Natural killer cell treated with Interleukin-12 subunit alpha and Interleukin-12 subunit beta and Interleukin-15 and Interleukin-18, amount 100 ng/mL, for 72 hours (primary cell): ENCODE measurements at regions not wholly inside any gene's neighbourhood (a gene's known extent, or its start where the extent isn't known, plus 50 kb on each side); places are given as distances from the start of the nearest gene placed in this dataset.

Experiments used
- ATAC-seq, 2 donors: fragments of 150-1000 bp; cut with Tn5 transposase in 1 of 2; sonication (Bioruptor Pico), chemical (Tn5 transposase) in 1 of 2; 2 replicates each; pipeline ENCODE4 v1.10.0; 2021
- DNase-seq: peaks from one replicate; pipeline ENCODE4 v3.0.0; 2022; ENCODE audit warnings: low spot score
- H3K27ac Mint-ChIP-seq, 2 donors: 1 replicate in 1 of 2; 2 replicates in 1 of 2; pipeline ENCODE4 v1.8.0; 2022; ENCODE audit warnings: mixed read lengths in 2 of 2, mild to moderate bottlenecking in 1 of 2, moderate library complexity in 1 of 2
- H3K27me3 Mint-ChIP-seq, 2 donors: 1 replicate in 1 of 2; 2 replicates in 1 of 2; pipeline ENCODE4 v1.8.0; 2022; ENCODE audit warnings: mixed read lengths in 2 of 2
- H3K36me3 Mint-ChIP-seq: one replicate; pipeline ENCODE4 v1.8.0; 2022; ENCODE audit warnings: mixed read lengths
- H3K4me1 Mint-ChIP-seq, 2 donors: 1 replicate in 1 of 2; 2 replicates in 1 of 2; pipeline ENCODE4 v1.8.0; 2022; ENCODE audit warnings: low read depth in 2 of 2, mixed read lengths in 2 of 2, mild to moderate bottlenecking in 1 of 2
- H3K4me3 Mint-ChIP-seq: one replicate; pipeline ENCODE4 v1.8.0; 2022; ENCODE audit warnings: mixed read lengths
- H3K9me3 Mint-ChIP-seq: 2 replicates; pipeline ENCODE4 v1.8.0; 2022; ENCODE audit warnings: mixed read lengths

DNA sequence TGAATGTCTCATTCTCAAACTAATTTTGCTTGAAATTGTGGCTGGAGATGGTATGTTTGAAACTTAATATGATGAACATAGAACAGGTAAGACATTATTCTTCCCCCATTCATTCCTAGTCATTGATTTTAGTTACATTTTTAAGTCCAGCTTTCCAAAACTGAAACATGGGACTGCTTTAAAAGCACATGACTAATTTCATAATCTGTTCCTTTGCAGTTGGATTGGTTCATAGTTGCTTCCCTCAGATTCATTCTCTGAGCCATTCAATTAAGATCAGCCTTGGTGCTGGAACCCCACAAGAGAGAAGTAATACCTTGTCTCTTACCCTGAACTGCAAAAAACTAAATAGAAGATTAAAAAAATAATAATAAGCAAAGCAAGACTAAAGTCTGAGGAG is 87.5 kb upstream of the TGFBR2 start:
- Mint-ChIP-seq H3K36me3 (no peaks in the 10 kb centered on the region), H3K4me1 (peaks cover 4 to 13% of the 10 kb centered on the region in 2 donors), H3K9me3 (no peaks in the 10 kb centered on the region), H3K27ac (no peak overlapping the region), H3K27me3 (no peaks in the 10 kb centered on the region), H3K4me3 (no peak overlapping the region)
- no peak for DNase-seq
- ATAC-seq: no peak

DNA sequence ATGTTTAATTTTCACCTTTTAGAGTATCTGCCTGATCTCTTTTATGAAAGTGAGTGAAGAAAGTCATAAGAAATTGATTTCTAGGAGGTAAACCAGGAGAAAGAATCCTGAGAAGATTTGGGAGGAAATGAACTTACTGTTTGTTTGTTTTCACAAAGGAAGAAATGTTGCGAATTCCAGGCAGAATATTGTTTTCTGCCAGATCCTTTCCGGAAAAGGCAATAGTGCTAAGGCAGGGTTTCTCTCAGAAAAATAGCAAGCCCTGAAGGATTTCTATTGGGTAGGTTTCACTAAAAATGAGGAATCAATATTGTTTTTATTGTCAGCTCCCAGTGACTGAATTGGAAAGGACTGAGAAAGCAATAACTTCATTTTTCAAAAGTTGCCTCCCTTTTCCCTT is 85.7 kb upstream of the TGFBR2 start:
- no peak for DNase-seq
- H3K27me3 Mint-ChIP-seq: peaks cover 0 to 2% of the 10 kb centered on the region in 2 donors
- H3K27ac Mint-ChIP-seq: no peak overlapping the region
- H3K36me3 Mint-ChIP-seq: no peaks in the 10 kb centered on the region
- no peaks in the 10 kb centered on the region for H3K9me3 Mint-ChIP-seq
- no peak for ATAC-seq
- H3K4me1 Mint-ChIP-seq: peaks cover 10 to 18% of the 10 kb centered on the region in 2 donors
- no peak overlapping the region for H3K4me3 Mint-ChIP-seq

DNA sequence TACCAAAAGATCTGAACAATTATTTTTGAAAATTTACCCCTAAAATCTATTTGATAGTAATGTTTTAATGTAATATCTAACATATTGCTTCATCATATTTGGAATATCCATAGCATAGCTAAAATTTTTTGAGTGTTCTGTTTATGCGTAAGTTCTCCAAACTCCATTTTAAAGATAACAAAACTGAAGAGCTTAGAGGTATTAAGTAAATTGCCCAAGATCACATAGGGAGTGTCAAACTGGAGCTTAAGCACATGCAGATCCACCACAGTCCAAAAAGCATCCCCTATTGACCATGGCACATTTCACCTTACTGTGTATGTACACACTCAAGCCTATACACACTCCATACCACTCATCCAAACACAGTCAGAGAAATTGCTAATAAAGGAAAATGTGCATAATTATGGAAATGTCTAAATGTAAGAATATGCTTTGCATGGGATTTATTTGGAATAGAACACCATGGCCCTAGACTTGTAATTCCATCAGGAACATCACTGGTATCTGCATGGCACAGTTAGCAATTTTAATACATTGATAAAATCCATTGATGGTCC is 85.2 kb upstream of the TGFBR2 start:
- H3K27ac Mint-ChIP-seq: no peak overlapping the region
- ATAC-seq: no peak
- peaks cover 2 to 4% of the 10 kb centered on the region in 2 donors for H3K27me3 Mint-ChIP-seq

DNA sequence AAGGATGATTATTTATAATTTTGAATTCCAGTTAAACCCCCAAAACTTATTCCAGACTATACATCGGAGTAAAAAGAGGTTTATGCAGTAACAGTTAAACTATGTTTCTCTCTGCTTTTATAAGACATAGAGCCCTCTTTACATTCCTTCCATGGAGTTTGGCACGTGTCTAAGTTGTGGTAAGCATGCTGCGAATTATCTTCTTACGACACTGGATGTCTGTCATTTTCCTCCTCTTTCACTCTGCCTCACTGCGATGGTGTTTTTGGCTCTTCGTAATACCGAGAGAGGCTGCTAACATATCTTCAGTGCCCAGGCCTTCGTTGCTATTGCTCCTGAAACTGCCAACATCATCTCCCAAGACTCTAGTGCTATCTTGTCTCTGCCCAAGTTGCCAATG is 83.9 kb upstream of the TGFBR2 start:
- Mint-ChIP-seq H3K9me3 (no peaks in the 10 kb centered on the region), H3K27ac (no peak overlapping the region), H3K27me3 (peaks cover 4 to 8% of the 10 kb centered on the region in 2 donors), H3K4me1 (peaks cover 9 to 17% of the 10 kb centered on the region in 2 donors), H3K4me3 (no peak overlapping the region), H3K36me3 (no peaks in the 10 kb centered on the region)
- ATAC-seq (no peak), DNase-seq (no peak)

More for the DNA sequence above, 85.2 kb upstream of the TGFBR2 start:
- Mint-ChIP-seq H3K9me3 (no peaks in the 10 kb centered on the region), H3K4me3 (no peak overlapping the region), H3K36me3 (no peaks in the 10 kb centered on the region), H3K4me1 (peaks cover 10 to 18% of the 10 kb centered on the region in 2 donors)
- no peak for DNase-seq

DNA sequence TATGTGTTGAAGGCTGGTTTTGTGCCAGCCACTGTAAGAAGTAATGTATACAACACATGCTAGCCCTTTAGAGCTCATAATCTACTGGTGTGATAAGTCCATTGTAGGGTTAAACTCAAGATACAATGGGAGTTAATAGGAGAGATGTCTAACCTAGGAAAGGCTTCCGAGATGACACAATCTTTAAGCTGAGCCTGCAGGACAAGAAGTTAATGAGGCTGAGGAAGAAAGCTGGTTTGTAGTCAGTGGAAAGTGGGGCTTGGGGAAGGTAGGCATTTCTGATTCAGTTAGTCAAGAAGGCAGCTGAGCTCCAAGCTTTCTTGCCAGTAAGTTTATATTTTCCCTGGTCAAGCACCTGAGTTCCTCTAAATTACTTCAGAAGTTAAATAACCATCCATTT is 83.0 kb upstream of the TGFBR2 start:
- Mint-ChIP-seq H3K4me1 (peaks cover 6 to 11% of the 10 kb centered on the region in 2 donors), H3K27ac (no peak overlapping the region), H3K36me3 (no peaks in the 10 kb centered on the region), H3K4me3 (no peak overlapping the region), H3K27me3 (peaks cover 4 to 8% of the 10 kb centered on the region in 2 donors), H3K9me3 (no peaks in the 10 kb centered on the region)
- DNase-seq: no peak
- ATAC-seq: no peak

DNA sequence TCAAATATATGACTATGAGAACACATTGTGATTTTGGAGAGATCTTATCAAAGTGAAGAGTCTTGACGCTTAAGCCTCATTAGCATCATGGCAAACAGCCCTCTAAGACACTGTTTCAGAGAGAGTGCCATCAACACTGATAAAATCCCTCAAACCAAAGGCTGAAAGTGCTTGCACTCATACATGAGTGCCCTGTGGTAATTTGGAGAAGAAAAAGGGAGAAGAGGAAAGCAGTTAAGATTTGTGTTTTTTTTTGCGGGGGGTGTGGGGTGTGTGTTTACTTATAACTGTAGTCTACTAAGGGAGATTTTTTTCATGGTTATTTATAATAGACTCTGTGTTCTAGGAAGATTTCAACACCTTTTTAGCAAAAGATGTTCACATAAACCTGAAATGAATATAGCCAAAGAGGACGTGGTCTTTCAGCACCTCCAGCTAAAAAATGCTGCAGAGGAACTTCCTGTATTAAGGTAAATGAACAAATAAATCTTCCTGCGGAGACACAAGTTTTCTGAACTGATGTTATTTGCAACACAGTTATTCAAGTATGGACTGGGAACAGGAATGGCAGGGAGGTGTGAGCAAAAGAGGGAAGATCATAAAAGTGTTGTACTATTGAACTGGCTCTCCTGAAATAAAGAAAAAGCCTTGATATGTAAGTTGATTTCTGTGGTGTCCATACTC is 81.9 kb upstream of the TGFBR2 start:
- Mint-ChIP-seq H3K4me1 (peaks cover 6% of the 10 kb centered on the region in 2 donors), H3K27me3 (peaks cover 4 to 8% of the 10 kb centered on the region in 2 donors), H3K36me3 (no peaks in the 10 kb centered on the region), H3K4me3 (no peak overlapping the region), H3K27ac (no peak overlapping the region), H3K9me3 (no peaks in the 10 kb centered on the region)
- DNase-seq: no peak
- no peak for ATAC-seq

DNA sequence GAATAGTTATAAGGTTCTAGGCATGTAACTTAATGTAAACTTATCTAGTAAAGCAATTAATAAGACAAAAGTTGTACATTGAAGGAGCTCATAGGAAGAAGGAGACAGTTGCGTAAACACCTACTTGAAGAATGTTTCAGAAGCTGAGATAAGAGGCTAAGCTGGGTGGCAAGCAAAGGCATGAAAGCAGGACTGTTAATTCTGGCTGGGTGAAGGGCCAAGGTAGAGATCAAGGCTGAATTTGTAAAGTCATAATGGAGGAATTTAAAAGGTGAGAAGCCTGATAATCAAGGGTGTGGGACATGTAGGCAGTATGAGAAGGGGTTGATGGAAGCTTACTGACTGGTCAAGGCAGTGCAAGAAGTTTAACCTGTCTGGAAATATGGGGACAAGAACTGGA is 80.4 kb upstream of the TGFBR2 start:
- no peak for ATAC-seq

DNA sequence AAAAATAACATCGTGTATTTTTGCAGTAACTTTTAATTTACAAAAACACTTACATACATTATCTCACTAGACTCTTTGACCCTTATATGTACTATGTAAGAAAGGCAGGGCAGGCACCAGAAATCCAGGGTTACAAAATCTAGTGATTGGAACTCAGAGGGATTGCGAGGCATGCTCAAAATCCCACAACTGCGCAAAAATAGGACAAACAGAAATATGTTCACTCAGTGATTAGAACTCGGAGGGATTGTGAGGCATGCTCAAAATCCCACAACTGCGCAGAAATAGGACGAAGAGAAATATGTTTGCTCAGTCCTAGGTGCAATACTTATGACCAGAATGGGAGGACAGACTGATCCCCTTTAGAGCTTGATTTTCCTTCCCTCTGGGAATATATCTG is 79.2 kb upstream of the TGFBR2 start:
- Mint-ChIP-seq H3K4me1 (peaks cover 6% of the 10 kb centered on the region in 2 donors), H3K27ac (no peak overlapping the region), H3K36me3 (no peaks in the 10 kb centered on the region), H3K27me3 (peaks cover 4 to 8% of the 10 kb centered on the region in 2 donors), H3K9me3 (no peaks in the 10 kb centered on the region), H3K4me3 (no peak overlapping the region)
- no peak for DNase-seq
- no peak for ATAC-seq

More for the DNA sequence above, 80.4 kb upstream of the TGFBR2 start:
- H3K36me3 Mint-ChIP-seq: no peaks in the 10 kb centered on the region
- no peaks in the 10 kb centered on the region for H3K9me3 Mint-ChIP-seq
- peaks cover 4 to 8% of the 10 kb centered on the region in 2 donors for H3K27me3 Mint-ChIP-seq
- peaks cover 6% of the 10 kb centered on the region in 2 donors for H3K4me1 Mint-ChIP-seq
- no peak overlapping the region for H3K4me3 Mint-ChIP-seq
- no peak for DNase-seq
- H3K27ac Mint-ChIP-seq: no peak overlapping the region

DNA sequence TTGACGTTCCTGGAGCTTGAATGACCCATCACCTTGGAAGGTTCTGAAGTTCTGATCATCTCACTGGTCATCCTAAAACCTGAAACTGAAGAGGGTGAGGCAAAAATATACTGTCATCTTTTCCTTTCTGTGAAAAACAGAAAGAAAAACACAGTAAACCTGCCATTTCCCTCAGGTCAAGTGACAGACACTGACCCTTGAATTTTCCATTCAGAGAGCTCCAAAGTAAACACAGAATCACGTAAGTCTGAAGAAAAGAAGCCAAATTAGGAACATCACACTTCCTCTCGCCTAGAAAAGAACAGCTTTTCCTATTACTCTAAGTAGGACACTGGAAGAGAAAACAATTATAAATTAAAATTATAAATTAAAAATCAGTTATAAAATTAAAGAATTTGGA is 78.7 kb upstream of the TGFBR2 start:
- ATAC-seq: no peak
- peaks cover 6% of the 10 kb centered on the region in 2 donors for H3K4me1 Mint-ChIP-seq
- H3K27ac Mint-ChIP-seq: no peak overlapping the region
- H3K4me3 Mint-ChIP-seq: no peak overlapping the region
- H3K9me3 Mint-ChIP-seq: no peaks in the 10 kb centered on the region
- peaks cover 4 to 8% of the 10 kb centered on the region in 2 donors for H3K27me3 Mint-ChIP-seq
- H3K36me3 Mint-ChIP-seq: no peaks in the 10 kb centered on the region
- no peak for DNase-seq

DNA sequence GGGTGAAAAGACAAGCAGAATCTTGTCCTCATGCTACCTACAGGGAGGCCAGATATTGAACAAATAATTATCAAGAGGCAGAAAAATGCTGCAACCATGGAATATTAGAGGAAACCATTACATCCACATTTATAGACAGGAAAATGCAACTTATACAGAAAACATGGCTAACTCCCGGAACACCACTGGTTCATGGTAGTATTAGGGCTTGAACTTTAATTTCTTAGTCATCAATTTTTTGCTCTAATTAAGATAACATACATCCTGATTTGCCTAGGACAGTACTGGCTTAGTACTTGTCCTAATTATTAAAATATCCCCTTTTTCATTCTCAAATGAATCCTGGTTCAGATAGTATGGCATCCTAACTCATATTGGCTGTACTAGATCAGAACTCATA is 76.3 kb upstream of the TGFBR2 start:
- H3K27ac Mint-ChIP-seq: no peak overlapping the region
- DNase-seq (no peak), ATAC-seq (no peak)
- no peaks in the 10 kb centered on the region for H3K4me1 Mint-ChIP-seq
- peaks cover 2 to 8% of the 10 kb centered on the region in 2 donors for H3K27me3 Mint-ChIP-seq
- H3K9me3 Mint-ChIP-seq: no peaks in the 10 kb centered on the region
- no peaks in the 10 kb centered on the region for H3K36me3 Mint-ChIP-seq
- H3K4me3 Mint-ChIP-seq: no peak overlapping the region

DNA sequence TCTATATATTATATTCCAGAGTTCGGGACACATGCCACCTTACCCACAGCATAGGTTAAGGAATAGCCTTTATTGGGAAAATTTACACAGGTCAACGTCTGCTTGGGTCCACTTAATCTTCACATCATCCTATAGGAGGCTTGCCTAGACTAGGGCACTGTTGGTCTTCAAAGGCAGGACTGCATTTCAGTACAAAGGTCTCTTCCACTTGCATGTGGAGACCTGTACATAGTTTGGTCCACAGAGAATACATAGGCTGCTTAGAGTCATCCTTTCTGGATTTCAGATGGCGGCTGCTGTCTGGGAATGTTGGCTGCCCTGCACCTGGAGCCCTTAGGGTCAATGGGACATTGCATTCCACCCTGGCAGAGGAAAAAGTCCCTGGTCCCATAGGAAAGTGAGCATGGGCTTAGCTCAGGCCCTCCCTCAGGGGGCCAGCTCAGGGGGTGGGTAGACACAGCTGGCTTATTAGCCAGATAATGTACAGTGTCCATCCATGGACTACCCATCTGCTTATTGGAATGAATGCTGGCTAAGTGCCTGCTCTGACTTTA is 75.3 kb upstream of the TGFBR2 start:
- H3K4me1 Mint-ChIP-seq: no peaks in the 10 kb centered on the region
- no peaks in the 10 kb centered on the region for H3K9me3 Mint-ChIP-seq
- DNase-seq (no peak), ATAC-seq (no peak)
- H3K27ac Mint-ChIP-seq: no peak overlapping the region
- no peak overlapping the region for H3K4me3 Mint-ChIP-seq
- no peaks in the 10 kb centered on the region for H3K36me3 Mint-ChIP-seq
- peaks cover under 1 to 7% of the 10 kb centered on the region in 2 donors for H3K27me3 Mint-ChIP-seq

DNA sequence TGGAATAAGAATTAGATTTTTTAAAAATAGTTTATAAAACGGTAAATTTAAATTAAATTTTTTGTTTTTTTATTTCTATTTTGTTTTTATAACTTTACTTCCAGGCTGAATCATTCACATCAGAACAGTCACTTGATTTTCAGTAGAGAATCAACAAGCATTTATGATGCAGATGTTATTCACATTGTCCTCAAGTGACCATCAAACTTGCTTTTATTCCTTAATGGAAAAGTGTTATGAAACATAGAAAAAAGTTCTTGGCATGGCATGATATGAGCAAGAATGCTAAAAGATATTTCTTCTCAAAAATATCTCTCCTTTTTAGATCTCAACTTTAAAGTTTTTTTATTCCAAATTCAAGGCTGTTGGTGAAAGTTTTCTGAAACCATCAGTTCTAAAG is 70.9 kb upstream of the TGFBR2 start:
- Mint-ChIP-seq H3K36me3 (no peaks in the 10 kb centered on the region), H3K27me3 (no peaks in the 10 kb centered on the region), H3K27ac (no peak overlapping the region), H3K9me3 (no peaks in the 10 kb centered on the region), H3K4me1 (no peaks in the 10 kb centered on the region), H3K4me3 (no peak overlapping the region)
- ATAC-seq (no peak), DNase-seq (no peak)

DNA sequence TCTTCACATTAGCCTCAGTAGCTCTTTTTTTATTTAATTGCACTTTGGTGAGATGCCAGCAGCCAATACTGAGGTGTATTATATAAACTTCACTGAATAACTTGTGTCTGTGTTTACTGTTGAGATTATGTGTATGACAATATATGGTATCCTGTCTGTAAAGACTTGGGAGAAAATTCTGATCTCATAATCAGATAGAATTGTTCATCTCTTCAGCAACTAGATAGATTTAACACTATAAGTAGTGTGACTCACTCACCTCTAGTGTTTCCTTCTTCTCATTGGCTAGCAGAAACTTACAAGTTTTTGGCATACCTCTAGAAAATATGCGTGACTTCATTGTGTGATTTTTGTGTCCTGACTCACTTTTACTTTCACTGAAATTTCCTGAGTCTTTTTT is 67.6 kb upstream of the TGFBR2 start:
- no peak overlapping the region for H3K27ac Mint-ChIP-seq
- no peaks in the 10 kb centered on the region for H3K36me3 Mint-ChIP-seq
- no peaks in the 10 kb centered on the region for H3K9me3 Mint-ChIP-seq
- no peak for DNase-seq
- ATAC-seq: no peak
- no peaks in the 10 kb centered on the region for H3K27me3 Mint-ChIP-seq
- H3K4me1 Mint-ChIP-seq: no peaks in the 10 kb centered on the region
- H3K4me3 Mint-ChIP-seq: no peak overlapping the region

DNA sequence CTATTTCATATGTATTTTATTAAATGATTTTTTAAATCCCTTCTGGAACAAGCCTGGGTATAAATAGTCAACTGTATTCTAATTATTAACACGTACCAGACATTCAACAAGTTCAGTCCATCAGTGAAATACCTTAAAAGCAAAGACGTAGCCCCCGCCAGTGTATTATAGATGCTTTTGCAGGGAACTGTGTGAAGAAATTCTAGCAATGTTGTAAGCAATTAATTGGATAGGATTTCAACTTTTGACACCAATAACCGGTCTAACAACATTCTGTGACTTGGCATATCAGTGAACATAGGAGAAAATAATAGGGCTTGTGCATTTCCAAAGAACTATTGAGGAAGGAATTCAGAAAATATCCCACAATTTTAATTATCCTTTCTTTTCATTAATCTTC is 67.2 kb upstream of the TGFBR2 start:
- no peaks in the 10 kb centered on the region for H3K9me3 Mint-ChIP-seq
- ATAC-seq: no peak

More for the DNA sequence above, 67.2 kb upstream of the TGFBR2 start:
- Mint-ChIP-seq H3K36me3 (no peaks in the 10 kb centered on the region), H3K4me1 (no peaks in the 10 kb centered on the region), H3K27me3 (no peaks in the 10 kb centered on the region), H3K27ac (no peak overlapping the region), H3K4me3 (no peak overlapping the region)
- no peak for DNase-seq
